ENCODE measurements at regions not wholly inside any gene's neighbourhood (a gene's known extent, or its start where the extent isn't known, plus 50 kb on each side); places are given as distances from the start of the nearest gene placed in this dataset.
"Not testable (repeated sequence)": the region's sequence is repeated elsewhere in the genome, so short reads cannot be mapped to it uniquely, and the experiment has no call there.

DNA sequence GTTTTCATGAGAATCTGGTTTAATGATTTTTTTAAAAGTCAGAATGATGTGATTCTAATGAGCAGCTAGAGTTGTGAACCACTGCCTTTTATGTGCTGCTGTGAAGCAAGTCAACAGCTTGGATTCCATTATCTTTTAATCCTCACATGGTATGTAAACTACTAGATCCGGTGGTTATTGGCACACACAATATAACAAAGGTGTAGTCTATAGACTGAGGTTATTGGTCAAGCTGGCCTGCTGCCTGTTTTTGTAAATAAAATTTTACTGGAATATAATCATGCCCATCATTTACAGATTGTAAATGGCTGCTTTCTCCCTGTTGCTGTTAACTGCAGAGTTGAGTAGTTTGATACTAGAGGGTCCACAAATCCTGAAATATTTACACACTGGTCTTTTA is 103.1 kb downstream of the OTOL1 start:
- DNase-seq (ENCODE audit: low read depth in 2 of 3, low spot score in 2 of 3): no peak

DNA sequence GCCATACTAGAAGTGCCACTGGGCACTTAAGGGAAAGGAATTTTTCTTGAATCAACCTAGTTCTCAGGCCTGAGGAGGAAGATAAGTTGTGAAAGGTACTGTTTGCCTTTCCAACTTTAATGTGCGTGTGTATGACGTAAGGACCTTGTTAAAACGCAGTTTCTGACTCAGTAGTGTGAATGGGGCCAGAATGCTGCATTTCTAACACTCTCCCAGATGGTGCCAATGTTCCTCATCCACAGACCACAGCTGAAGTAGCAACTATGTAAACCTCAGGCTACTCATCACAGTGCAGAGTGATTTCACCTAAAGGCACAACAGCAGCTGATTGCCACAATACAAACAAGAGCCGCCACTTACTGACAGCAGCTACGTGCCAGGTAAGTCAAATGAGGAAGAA is 103.6 kb downstream of the OTOL1 start:
- no peak for DNase-seq (ENCODE audit: low read depth in 2 of 3, low spot score in 2 of 3)

DNA sequence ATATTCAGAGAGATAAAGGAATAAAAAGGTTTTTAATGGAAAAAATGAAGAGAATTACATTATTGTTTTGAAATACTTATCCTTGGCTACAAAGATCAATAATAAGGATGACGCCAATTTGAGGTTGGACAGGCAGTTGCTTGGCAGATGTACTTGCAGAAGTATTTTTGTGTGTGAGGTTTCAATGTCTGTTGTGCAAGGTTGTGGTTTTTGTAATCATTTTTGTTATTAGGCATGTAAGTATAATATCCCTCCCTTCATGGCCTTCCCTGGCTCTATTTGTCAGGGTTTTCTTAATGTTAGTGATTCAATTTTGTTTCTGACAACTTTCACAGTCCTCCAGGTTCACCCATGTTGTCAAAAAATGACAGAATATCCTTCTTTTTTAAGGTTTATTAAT is 105.9 kb downstream of the OTOL1 start:
- DNase-seq (ENCODE audit: low read depth in 2 of 3, low spot score in 2 of 3): no peak

DNA sequence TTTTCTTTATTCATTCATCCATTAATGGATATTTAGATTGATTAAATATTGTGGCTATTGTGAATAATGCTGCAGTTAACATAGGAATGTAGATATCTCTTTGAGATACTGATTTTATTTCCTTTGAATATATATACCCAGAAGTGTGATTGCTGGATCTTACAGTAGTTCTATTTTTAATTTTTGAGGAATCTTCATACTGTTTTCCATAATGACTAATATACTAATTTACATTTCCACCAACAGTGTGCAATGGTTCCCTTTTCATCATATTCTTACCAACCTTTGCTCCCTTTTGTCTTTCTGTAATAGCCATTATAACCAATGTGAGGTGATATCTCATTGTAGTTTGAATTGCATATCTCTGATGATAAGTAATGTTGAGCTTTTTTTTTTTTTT is 106.3 kb downstream of the OTOL1 start:
- no peak for DNase-seq (ENCODE audit: low read depth in 2 of 3, low spot score in 2 of 3)

DNA sequence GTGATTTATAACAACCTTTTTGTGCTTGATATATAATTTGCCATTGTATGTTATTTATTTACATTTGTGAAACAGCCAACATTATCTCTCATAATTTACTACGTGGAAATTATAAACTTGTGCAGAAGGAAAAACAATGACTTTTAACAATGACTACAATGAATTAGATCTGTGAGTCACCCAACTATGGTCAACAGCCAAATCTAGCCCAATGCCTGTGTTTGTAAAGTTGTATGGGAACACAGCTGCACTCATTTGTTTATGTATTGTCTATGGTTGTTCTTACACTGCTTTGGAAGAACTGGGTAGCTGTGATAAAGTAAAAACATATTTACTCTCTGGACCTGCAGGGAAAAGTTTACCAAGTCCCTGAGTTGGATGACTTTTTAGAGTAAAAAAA is 110.4 kb downstream of the OTOL1 start:
- DNase-seq (ENCODE audit: low read depth in 2 of 3, low spot score in 2 of 3): no peak

DNA sequence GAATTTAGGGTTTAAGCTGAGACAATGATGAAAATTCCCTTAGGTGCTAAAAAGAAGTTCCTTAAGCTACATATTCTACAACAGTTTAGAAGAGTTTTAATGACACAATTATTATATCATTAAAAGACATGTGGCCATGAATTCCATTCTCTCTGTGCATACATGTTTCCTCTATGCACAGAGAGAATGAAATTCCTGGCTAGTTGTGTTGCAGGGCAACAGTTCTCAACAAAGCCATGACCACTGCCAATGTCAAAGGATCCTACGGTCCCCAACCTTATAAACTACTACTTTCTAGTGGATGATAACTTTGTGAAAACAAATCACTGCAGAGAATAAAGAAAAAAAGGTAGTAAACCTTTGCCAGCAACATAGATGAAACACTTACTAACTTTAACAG is 122.7 kb downstream of the OTOL1 start:
- no peak for DNase-seq (ENCODE audit: low read depth in 2 of 3, low spot score in 2 of 3)

DNA sequence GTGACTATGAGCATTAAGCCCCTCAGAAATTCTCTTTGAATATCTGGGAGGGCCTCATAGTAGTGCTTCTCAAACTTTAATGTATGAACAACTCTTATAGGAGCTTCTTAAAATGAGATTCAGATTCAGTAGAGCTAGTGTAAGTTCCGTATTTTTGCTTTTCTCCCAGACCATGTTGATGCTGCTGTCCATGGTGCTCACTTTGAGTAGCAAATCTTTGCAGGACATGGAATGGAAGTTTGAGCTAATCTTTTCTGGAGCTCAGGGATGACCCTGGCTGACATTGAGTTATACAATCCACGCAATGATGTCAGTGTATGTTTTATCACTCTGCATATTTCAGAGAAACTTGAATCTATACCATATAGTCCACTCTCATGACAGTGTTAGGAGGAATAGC is 134.2 kb downstream of the OTOL1 start:
- DNase-seq (ENCODE audit: low read depth in 2 of 3, low spot score in 2 of 3): no peak

DNA sequence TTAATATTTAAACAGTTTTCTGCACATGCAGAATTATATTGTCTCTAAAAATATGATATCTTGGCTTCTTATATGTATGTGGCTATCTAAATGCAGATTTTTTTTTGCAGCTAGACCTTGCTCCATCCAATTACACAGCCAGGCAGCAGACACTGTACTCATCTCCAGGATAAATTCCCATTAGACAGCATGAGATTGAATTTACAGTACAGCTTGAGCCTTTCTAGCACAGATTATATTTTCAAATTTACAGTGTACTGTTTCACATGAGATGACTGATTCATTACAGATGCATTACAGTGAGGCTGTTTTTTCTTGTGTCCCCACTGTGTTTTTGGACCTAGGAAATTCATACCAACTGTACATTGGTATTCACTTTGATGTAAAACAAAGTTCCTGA is 134.9 kb downstream of the OTOL1 start:
- no peak for DNase-seq (ENCODE audit: low read depth in 2 of 3, low spot score in 2 of 3)

DNA sequence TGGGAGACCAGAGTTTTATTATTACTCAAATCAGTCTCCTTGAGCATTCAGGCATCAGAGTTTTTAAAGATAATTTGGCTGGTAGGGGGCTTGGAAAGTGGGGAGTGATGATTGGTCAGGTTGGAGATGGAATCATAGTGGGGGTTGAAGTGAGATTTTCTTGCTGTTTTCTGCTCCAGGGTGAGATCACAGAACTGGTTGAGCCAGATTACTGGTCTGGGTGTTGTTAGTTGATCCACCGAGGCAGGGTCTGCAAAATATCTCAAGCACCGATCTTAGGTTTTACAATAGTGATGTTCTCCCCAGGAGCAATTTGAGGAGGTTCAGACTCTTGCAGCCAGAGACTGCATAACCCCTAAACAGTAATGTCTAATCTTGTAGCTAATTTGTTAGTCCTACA is 141.0 kb downstream of the OTOL1 start:
- no peak for DNase-seq (ENCODE audit: low read depth in 2 of 3, low spot score in 2 of 3)

DNA sequence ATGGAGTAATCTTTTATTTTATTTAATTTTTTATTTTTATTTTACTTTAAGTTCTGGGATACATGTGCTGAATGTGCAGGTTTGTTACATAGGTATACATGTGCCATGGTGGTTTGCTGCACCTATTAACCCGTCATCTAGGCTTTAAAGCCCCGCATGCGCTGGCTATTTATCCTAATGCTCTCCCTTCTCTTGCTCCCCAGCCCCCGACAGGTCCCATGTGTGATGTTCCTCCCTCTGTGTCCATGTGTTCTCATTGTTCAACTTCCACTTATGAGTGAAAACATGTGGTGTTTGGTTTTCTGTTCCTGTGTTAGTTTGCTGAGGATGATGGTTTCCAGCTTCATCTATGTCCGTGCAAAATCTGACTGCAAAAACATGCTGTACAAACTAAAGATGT is 142.5 kb downstream of the OTOL1 start:
- not testable (repeated sequence) for DNase-seq (ENCODE audit: low read depth in 2 of 3, low spot score in 2 of 3)

DNA sequence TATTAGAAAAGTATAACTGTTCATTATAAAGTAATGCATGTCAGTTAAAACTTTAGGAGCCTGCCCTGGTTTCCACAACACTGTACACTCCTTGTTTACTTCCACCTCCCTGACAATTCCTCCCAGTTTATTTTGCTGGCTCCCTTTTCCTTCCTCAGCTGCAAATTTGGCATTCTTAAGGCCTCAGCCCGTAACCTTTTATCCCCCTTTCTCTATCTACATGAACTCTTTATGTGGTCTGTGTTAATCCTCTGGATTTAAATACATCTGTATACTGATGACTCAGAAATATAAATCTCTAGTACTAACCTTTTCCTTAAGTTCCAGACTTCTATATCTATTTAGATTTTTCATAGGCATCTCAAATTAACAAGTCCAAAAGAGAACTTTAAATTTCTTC is 143.6 kb downstream of the OTOL1 start:
- no peak for DNase-seq (ENCODE audit: low read depth in 2 of 3, low spot score in 2 of 3)

DNA sequence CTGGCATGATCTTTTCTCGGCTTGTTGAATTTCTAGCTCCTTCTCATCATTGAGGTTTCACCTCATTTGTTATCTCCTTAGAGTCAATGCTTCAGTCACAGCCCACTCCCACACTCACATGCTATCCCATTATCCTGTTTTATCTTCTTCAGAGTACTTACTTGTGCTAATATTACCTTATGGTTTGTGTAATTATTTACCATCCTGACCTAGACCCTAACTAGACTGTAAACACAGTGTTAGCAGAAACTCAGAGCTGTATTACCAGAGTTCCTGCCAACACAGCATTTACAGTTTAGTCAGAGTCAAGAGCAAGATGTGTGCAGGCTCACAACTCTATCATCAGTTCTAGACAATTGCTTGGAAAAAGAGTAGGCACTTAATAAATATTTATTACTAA is 144.7 kb downstream of the OTOL1 start:
- DNase-seq (ENCODE audit: low read depth in 2 of 3, low spot score in 2 of 3): no peak

DNA sequence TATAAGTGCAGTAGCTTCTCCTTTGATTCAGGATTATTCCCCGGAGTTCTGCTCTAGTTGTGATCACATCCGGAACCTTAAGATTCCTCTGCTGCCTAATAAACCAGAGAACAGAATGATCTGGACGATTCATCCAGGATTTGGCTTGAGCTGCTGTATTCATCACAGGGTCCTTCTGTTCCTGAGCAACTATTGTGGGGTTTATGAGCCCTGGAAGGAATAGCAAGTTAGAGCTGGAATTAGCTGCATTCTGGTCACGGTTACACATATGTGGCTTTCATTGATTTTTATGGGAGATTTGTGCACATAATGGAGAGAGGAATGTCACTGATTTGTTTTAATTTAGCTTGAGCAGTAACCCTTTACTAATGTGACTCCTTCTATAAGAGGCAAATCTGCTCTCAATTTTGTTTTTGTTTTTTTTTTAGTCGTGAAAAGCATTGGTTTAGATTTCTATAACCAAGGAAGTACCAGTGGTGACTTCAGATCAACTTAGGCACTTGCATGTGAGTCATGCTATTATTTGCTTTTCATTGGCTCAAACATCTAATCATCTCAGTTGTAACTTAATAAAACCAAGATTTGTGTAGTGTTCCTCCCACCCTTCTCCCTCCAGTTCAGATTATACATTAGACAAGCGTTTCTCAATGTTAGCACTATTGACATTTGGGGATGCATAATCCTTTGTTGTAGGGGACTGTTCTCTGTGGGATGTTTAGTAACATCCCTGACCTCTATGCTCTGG is 148.5 kb downstream of the OTOL1 start:
- no peak for DNase-seq (ENCODE audit: low read depth in 2 of 3, low spot score in 2 of 3)

DNA sequence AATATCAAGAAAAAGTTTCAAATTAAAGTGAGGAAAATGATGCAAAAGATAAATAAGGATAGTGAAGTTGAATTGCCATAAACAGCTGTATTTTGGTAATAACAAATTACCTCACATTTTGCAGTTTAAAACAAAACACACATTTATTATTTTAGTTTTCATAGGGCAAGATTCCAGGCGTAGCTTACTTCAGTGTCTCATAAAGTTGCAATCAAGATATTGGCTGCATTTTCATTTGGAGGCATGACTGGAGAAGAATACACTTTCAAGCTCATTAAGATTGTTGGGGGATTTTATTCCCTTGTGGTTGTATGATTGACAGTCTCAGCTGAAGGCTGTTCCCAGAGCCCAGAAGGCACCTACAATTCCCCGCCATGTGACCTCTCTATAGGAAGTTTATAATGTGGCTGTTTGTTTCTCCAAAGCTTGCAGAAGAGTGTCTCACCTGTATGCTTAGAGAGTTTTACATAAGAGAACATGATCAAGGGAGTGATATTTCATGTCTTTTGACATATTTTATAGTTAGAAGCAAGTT is 151.4 kb downstream of the OTOL1 start:
- no peak for DNase-seq (ENCODE audit: low read depth in 2 of 3, low spot score in 2 of 3)

DNA sequence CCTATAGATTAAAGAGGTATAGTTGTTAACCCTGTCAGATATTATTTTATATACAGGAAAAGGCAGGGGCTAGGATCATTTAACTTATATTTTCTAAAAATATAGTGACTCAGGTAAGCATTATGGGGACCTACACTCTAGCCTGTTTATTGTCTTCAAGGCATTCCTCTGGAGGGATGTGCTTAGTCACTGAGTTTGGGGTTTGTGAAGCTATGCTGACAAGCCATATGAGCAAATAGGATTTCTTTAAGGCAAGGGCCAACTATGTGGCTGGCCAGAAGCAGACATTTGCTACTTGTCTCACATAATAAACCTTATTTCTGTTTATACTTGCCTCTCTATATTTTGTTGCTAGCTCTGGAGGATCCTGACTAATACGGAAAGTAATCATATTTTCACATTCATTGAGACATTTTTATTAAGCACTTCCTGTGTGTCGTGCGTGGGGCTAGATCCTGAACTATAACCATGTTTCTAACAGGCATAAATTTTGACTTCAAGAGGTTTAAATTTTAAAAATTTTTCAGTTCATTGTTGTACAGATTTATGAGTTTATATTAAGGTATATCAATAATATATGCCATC is 153.4 kb downstream of the OTOL1 start:
- no peak for DNase-seq (ENCODE audit: low read depth in 2 of 3, low spot score in 2 of 3)

DNA sequence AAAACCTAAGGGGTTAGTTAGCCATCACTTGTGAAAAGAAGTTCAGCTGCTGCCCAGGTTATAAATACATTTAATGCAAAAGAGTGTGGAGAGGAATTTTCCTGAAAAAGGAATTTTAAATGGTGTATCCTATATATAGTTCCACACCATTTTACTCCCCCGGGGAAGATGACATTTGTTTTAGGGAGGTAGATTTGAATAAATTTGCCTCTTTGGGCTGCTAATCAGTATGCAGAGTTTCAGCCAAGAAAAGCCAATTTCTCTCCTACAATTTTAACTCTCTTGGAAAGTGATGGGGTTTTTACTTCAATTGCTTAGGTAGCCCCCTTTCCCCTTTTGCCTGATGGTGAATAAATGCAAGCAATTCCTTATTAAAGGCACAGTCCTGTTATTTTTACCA is 161.2 kb downstream of the OTOL1 start:
- no peak for DNase-seq (ENCODE audit: low read depth in 2 of 3, low spot score in 2 of 3)

DNA sequence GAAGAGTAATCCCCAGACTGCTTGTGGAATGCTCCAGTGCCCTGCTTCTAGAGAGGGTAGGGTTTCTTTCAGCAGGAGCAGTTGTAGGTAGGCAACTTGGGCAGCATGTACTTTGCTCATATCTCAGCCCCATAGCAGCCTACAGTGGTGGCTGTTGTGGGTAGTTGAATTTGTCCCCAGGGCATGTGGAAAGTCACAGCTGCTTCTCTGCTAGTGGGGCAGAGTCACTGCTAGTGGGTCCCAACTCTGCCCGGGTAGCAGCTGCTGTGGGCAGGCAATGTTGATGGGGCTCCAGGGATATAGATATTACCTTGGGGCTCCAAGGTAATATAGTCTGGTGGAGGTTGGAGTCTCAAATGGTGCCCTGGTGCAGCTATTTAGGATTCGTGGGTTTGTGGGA is 174.5 kb downstream of the OTOL1 start:
- DNase-seq (ENCODE audit: low read depth in 2 of 3, low spot score in 2 of 3): no peak

DNA sequence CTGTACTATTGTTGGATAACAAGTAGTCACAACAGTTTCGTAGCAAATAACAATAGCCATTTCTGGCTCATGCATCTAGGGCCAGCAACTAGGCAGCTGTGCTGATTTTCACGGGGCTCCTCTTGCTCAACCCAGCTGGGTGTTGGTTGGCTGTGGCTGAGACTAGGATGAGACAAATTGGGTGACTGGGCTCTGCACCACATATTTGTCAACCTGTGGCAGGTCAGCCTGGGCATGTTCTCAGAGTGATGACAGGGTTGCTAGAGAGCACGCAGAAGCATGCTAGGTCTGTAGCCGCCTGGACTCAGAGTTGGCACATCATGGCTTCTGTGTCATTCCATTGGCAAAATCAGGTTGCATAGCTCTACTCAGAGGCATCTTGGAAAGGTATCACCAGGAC is 175.9 kb downstream of the OTOL1 start:
- no peak for DNase-seq (ENCODE audit: low read depth in 2 of 3, low spot score in 2 of 3)

DNA sequence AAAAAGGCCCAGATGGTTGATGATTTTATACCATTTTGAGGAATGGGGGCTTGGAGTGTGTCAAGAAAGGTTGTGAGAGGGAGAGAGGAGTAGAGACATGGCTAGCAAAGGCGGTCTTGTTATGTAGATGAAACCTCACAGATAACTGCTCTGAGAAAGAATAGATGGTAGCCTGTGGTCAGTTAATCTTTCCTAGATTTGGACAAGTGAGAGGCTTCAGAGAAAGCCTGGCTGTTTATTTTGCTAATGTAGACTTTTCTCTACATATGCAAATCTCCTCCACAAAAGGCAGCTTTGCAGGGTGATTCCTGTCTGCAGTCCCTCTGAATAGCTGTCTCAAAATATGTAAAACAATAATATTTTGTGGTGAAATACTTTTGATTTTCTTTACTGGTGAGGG is 177.3 kb downstream of the OTOL1 start:
- no peak for DNase-seq (ENCODE audit: low read depth in 2 of 3, low spot score in 2 of 3)

DNA sequence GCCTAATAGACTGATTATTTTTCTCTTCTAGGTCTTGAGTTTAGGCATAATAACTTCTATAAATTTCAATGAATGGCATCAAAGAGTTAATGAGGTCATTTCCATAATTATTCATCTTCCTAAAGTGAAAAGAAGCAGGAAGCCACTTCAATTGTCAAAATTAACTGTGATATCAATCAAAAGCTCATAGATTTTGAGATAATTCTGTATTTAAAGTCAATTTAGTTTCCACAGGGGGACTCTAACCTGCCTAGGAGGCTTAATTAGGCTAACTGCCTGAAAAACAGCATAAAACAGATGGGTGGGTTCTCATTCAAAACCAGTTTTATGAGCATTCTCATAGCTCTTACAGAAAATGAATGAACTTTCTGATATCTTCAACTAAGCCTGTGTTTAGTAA is 177.8 kb downstream of the OTOL1 start:
- no peak for DNase-seq (ENCODE audit: low read depth in 2 of 3, low spot score in 2 of 3)

DNA sequence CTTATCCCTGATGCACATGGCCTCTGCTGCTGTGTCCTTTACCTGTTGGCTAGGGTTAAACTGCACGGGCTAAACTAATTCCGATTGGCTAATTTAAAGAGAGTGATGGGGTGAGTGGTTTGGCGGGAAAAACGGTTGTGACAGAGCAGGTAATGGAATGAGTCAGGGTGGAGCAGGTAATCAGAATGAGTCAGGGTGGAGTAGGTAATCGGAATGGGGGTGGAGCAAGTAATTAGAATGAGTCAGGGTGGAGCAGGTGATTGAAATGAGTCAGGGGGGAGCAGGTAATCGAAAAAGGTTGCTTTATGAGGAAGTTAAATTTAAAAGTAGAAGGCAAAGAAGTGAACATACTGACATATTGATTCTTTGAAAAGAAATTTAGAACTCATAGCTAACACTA is 185.2 kb downstream of the OTOL1 start:
- DNase-seq (ENCODE audit: low read depth in 2 of 3, low spot score in 2 of 3): not testable (repeated sequence)

DNA sequence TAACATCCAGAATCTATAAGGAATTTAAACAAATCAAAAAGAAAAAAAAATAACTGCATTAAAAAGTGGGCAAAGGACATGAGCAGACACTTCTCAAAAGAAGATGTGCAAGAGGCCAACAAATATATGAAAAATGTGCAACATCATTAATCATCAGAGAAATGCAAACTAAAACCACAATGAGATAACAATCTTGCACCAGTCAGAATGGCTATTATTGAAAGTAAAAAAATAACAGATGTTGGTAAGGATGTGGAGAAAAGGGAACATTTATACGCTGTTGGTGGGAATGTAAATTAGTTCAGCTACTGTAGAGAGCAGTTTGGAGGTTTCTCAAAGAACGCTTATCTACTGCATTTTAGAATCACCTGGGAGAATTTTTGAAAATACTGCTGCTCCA is 186.1 kb downstream of the OTOL1 start:
- DNase-seq (ENCODE audit: low read depth in 2 of 3, low spot score in 2 of 3): no peak
